Prostate gland (tissue), 2 donors: ENCODE measurements at regions not wholly inside any gene's neighbourhood (a gene's known extent, or its start where the extent isn't known, plus 50 kb on each side); places are given as distances from the start of the nearest gene placed in this dataset.

Experiments
- CTCF ChIP-seq, 4 experiments: fragments of 200-600 bp in 2 of 4; fragments of 450-650 bp in 2 of 4; sonication (generic) in 2 of 4; IDR thresholded peaks; 1 replicate in 3 of 4; 2 replicates in 1 of 4; pipeline ENCODE4 v1.5.1; 2016 to 2019; ENCODE audit warnings: antibody characterized with exemption in 4 of 4, mild to moderate bottlenecking in 2 of 4, moderate library complexity in 2 of 4
- POLR2A ChIP-seq: fragments of 450-650 bp; IDR thresholded peaks from one replicate; pipeline ENCODE4 v1.6.1; 2016; ENCODE audit warnings: antibody characterized with exemption, mild to moderate bottlenecking

- TF ChIP-seq CTCF (IDR thresholded peaks at IDR 0.05) (no peak), POLR2A (no peak)
These were observed 688.5 kb upstream of the SEMA3D start for GRCh38 chr7:85875398-85875797.
